Activated naive CD4-positive, alpha-beta T cell treated with anti-CD3 and anti-CD28 coated beads, Interleukin-2, amount 10 ng/mL, durations not matched to agents 7 days and 5 days (primary cell): ENCODE measurements at regions not wholly inside any gene's neighbourhood (a gene's known extent, or its start where the extent isn't known, plus 50 kb on each side); places are given as distances from the start of the nearest gene placed in this dataset.
"Not testable (repeated sequence)": the region's sequence is repeated elsewhere in the genome, so short reads cannot be mapped to it uniquely, and the experiment has no call there.

Source experiments
- CTCF ChIA-PET: fragments of 350-600 bp; sonication (Branson Sonifier 250); formaldehyde crosslinking; loops from one replicate; lab custom pipeline; 2021; ENCODE audit warnings: antibody characterized with exemption; lab: Charles Lee
- DNase-seq: peaks from one replicate; pipeline ENCODE4 v3.0.0-alpha.2; 2020
- H3K27ac Mint-ChIP-seq: one replicate; pipeline ENCODE4 v1.8.0; 2021; ENCODE audit warnings: mild to moderate bottlenecking, moderate library complexity, mixed read lengths
- H3K27me3 Mint-ChIP-seq: one replicate; pipeline ENCODE4 v1.8.0; 2021; ENCODE audit warnings: mild to moderate bottlenecking, mixed read lengths
- H3K36me3 Mint-ChIP-seq: one replicate; pipeline ENCODE4 v1.8.0; 2021; ENCODE audit warnings: mixed read lengths
- H3K4me1 Mint-ChIP-seq: one replicate; pipeline ENCODE4 v1.8.0; 2021; ENCODE audit warnings: mixed read lengths
- H3K4me3 Mint-ChIP-seq: one replicate; pipeline ENCODE4 v1.8.0; 2021; ENCODE audit warnings: mild to moderate bottlenecking, moderate library complexity, mixed read lengths
- H3K9me3 Mint-ChIP-seq: one replicate; pipeline ENCODE4 v1.8.0; 2021; ENCODE audit warnings: mixed read lengths

DNA sequence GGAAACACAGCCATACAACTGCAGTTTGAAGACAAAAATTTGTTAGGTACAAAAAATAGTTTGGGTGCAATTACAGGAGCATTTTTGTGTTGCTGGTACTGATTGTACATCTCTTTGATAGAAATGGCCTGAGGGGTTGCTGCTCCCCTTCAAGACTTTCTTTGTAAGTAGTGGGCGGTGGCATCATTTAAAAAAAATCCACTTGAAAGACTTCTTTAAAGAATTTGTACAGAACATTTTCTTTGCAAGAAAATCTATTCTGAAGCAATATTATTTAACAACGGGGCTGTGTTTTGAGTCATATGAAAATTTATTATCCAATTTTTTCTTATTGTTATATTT lies 144.1 kb upstream of the CAV2 start:
- Mint-ChIP-seq H3K27ac (no peak overlapping the region), H3K4me1 (no peaks in the 10 kb centered on the region), H3K36me3 (no peaks in the 10 kb centered on the region), H3K4me3 (no peak overlapping the region), H3K9me3 (no peaks in the 10 kb centered on the region), H3K27me3 (peaks cover 16% of the 10 kb centered on the region)
- DNase-seq: no peak
- CTCF ChIA-PET: no interaction called here

DNA sequence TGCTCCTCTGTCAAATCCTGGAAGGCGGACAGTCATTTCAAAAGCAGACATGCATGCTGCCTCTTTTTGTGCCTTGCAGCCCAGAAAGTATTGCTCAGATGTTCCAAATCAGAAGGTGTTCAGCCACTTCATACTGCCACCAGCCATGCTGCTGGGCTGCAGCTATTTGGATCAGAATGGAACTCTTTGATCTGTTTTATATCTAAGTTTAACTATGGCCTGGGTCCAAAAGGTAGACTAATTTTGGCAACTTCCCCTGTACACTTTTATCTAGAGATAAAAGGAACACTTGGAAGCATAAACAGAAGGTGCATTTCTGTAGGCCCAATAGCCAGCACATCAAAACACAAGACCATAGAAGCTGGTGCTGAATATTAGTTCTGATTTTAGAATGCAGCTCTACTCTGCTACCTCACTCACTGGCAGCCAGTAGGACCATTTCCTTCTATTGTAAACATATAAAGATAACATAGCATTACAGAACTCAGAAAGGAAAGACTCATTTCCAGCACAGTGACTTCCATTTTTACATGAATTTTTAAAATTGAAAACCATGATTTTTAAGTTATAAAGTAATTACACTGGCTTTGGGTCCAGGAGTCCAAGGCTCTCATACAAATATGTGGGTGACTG lies 143.1 kb upstream of the CAV2 start:
- H3K9me3 Mint-ChIP-seq: no peaks in the 10 kb centered on the region
- no peaks in the 10 kb centered on the region for H3K4me1 Mint-ChIP-seq
- DNase-seq: no peak
- H3K36me3 Mint-ChIP-seq: no peaks in the 10 kb centered on the region
- H3K27ac Mint-ChIP-seq: no peak overlapping the region
- CTCF ChIA-PET: no interaction called here
- peaks cover 16% of the 10 kb centered on the region for H3K27me3 Mint-ChIP-seq
- H3K4me3 Mint-ChIP-seq: no peak overlapping the region

DNA sequence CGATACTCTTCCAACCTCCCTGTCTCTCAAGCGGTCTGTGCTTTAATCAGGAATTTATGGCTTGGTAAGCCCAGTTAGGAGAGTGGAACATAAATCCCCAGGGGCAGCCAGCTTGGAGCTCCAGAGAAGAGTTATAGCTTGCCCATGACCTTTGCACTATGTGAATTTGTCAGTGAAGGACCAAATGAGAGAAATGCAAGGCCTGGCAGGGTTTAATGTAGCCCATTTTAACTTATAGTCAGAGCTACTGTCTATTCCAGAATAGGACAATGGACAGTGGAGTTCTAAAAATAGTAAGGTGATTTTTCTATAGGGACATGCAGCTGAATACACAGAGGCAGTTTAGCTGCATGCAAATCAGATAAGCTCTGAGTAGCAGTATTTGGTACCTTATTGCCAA lies 142.6 kb upstream of the CAV2 start:
- Mint-ChIP-seq H3K4me3 (no peak overlapping the region), H3K27ac (no peak overlapping the region), H3K27me3 (peaks cover 16% of the 10 kb centered on the region), H3K4me1 (no peaks in the 10 kb centered on the region), H3K9me3 (no peaks in the 10 kb centered on the region), H3K36me3 (no peaks in the 10 kb centered on the region)
- no peak for DNase-seq
- CTCF ChIA-PET: no interaction called here

DNA sequence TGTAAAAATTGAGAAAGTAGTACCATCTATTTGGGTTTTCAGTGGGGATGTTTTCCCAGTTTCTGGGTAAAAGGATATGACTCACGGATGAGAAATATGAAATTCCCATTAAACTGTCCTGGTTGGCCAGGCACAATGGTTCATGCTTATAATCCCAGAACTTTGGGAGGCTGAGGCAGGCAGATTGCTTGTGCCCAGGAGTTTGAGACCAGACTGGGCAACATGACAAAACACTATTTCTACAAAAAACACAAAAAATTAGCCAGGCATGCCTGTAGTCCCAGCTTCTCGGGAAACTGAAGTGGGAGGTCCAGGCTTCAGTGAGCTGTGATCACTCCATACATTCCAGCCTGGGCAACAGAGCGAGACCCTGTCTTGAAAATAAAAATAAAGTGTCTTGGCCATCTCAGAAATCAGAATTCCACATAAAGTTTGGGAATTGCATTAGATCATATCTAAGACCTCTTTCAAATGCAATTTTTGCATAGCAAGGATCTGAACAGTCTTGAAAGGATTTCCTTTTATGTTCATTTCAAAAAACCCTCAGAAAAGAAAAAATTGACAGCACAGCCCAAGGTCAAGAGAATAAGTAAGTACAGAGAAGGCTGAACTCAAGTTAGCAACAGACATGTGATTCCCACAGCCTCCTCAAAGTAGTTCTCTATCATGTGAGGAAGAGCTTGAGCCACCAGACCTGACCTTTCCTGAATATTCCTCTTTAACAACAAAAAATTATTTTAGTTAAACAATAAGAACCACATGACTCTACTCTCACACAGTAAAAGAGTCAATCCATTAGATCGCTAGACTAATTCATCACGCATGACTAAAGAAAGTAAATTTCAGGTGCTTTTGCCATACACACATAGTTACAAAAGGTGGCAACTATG lies 141.5 kb upstream of the CAV2 start:
- H3K36me3 Mint-ChIP-seq: no peaks in the 10 kb centered on the region
- H3K4me1 Mint-ChIP-seq: no peaks in the 10 kb centered on the region
- H3K4me3 Mint-ChIP-seq: no peak overlapping the region
- CTCF ChIA-PET: no interaction called here
- H3K27me3 Mint-ChIP-seq: peaks cover 16% of the 10 kb centered on the region
- H3K27ac Mint-ChIP-seq: no peak overlapping the region
- no peaks in the 10 kb centered on the region for H3K9me3 Mint-ChIP-seq
- DNase-seq: no peak

DNA sequence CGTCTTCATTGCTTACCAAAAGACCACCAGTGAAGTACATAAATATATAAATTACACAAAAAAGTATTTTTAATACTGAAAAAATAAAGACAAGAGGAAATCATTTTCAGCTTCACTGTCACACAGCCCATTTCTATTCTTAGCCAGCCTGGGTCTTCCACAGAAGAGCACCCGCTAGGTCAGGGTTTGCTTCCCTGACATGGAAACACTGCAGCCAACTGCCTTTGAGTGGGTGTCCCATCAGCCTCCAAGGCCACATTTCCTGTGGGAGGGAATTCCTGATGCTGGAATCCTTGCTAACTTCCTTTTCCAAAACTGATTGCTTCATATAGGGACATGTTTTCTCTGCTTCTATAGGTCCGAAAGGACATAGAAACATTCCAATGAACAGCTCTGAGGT lies 137.8 kb upstream of the CAV2 start:
- no peak for DNase-seq
- H3K27ac Mint-ChIP-seq: no peak overlapping the region
- no peaks in the 10 kb centered on the region for H3K9me3 Mint-ChIP-seq
- CTCF ChIA-PET: no interaction called here
- no peak overlapping the region for H3K4me3 Mint-ChIP-seq
- H3K27me3 Mint-ChIP-seq: no peaks in the 10 kb centered on the region
- H3K36me3 Mint-ChIP-seq: no peaks in the 10 kb centered on the region
- H3K4me1 Mint-ChIP-seq: no peaks in the 10 kb centered on the region

DNA sequence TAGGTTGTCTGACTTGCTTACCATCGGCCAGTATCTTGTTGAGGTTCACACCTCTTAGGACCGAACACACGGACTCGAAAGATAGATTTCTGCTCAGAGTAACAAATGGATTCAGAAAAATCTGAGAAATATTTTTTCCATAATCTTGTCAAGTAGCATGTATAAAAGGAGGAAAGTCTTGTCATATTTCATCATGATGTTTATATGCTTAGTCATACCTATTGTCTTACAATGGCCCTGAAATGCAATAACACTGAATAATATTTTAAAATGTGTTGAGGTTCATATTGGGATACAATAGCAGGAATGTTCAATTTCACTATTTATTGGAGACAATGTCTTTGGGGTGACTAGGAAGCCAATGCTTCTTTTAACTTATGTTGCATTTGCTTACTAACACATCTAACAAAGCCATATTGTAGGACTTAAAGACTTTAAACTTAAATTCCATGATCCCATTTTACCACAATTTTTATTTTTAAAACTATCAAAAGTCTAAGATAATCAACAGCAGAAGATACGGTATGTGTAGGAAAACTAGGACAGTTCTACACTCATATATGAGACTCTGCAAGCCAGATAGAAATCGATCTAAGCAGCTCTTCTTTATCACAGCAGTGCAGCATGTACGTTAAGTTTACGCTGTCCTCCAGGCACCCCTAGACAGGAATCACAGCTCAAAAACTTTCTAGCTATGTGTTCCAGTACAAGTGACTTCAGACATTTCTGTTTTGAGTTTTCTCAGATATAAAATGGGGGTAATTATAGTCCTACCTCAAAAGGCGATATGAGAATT lies 135.7 kb upstream of the CAV2 start:
- CTCF ChIA-PET: no interaction called here
- no peak overlapping the region for H3K4me3 Mint-ChIP-seq
- no peak overlapping the region for H3K27ac Mint-ChIP-seq
- no peaks in the 10 kb centered on the region for H3K9me3 Mint-ChIP-seq
- no peak for DNase-seq
- H3K27me3 Mint-ChIP-seq: no peaks in the 10 kb centered on the region
- H3K4me1 Mint-ChIP-seq: no peaks in the 10 kb centered on the region
- no peaks in the 10 kb centered on the region for H3K36me3 Mint-ChIP-seq

DNA sequence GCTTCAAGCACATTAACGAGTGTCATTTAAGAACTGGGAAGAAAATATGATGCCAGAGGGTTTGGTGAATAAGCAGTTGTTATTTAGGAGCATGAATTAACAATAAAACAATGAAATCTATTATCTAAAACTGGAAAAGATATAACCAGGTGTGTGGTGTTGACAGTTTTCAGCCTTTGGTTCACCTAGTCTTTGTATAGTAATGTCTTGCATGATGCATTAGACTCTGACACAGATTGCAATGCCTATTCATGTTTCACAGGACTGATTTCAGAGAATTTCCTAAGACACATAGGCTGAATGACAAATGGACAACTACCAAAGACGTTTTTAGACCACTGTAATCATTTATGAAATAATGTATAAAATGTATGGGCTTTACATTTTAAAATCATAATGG lies 135.1 kb upstream of the CAV2 start:
- no peaks in the 10 kb centered on the region for H3K9me3 Mint-ChIP-seq
- CTCF ChIA-PET: no interaction called here
- no peak for DNase-seq
- H3K4me3 Mint-ChIP-seq: no peak overlapping the region
- H3K27ac Mint-ChIP-seq: no peak overlapping the region
- H3K4me1 Mint-ChIP-seq: no peaks in the 10 kb centered on the region
- no peaks in the 10 kb centered on the region for H3K27me3 Mint-ChIP-seq
- no peaks in the 10 kb centered on the region for H3K36me3 Mint-ChIP-seq

DNA sequence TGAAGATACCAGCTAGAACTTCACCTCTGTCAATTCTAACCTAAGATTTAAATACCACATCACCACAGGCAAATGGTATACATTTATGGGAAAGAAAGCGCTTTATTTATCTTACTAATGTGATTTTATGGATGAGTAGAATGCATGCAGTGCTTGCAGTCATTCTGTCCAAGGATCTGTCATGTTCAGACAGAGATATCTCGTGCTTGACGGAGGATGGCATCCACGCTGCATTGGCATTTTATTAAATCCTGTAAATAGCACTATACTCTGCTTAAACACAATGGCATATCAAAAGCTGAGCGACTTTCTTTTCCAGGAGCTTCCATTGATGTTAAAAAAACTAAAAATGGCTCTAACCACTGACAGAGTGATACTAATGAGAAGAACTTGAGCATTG lies 133.7 kb upstream of the CAV2 start:
- no peak overlapping the region for H3K4me3 Mint-ChIP-seq
- CTCF ChIA-PET: no interaction called here
- no peak for DNase-seq

DNA sequence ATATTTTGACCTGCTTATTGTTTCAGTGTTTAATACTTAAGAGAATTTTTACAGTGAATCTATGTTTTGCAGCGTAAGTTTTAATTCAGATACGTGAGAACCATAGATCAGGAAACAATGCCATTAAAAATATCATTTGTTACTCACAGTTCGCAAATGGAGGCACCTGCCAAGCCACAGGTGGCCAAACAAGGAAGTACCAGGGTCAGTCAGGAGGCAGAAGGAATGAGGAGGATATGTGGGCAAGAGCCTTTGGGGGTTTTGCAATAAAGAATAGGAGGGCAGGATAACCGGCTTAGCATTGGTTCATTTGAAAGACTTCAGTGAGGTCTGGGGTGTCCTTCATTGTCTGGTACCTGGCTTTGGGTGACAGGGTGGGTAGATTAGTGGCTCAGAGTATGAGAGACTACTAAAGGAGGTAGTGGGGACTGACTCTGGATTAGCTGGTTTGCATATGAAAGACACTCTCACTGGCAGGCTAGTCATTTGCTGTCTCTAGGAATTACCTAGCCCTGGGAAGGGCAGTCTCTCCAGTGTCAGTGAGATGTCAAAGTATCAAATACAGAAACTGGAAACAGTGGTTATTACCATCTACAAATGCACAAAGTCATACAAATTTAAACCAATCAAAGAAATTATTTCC lies 132.2 kb upstream of the CAV2 start:
- CTCF ChIA-PET: no interaction called here
- Mint-ChIP-seq H3K27ac (no peak overlapping the region), H3K9me3 (no peaks in the 10 kb centered on the region), H3K4me3 (no peak overlapping the region), H3K36me3 (no peaks in the 10 kb centered on the region), H3K27me3 (peaks cover 4% of the 10 kb centered on the region), H3K4me1 (no peaks in the 10 kb centered on the region)
- DNase-seq: no peak

More for the DNA sequence above, 133.7 kb upstream of the CAV2 start:
- no peaks in the 10 kb centered on the region for H3K27me3 Mint-ChIP-seq
- no peak overlapping the region for H3K27ac Mint-ChIP-seq
- no peaks in the 10 kb centered on the region for H3K4me1 Mint-ChIP-seq
- no peaks in the 10 kb centered on the region for H3K36me3 Mint-ChIP-seq
- H3K9me3 Mint-ChIP-seq: no peaks in the 10 kb centered on the region

DNA sequence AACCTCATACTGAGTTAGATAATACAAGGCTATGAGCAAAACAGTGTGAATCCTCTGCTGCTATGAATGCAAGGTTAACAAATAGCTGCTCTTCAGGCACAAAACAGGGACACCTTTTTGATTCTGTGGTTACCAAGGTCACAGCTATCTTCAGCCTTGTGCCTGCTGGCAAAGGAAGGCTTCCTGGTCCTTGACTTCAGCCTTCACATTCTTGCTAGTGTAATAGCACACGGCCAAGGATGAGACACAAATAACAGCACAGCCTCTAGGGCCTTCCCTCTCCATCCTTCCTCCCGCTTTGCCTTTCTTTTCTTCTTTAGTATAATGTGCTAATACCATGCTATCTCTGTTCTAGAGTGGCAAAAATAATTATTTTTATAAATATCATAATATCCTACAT lies 130.6 kb upstream of the CAV2 start:
- CTCF ChIA-PET: no interaction called here
- H3K4me3 Mint-ChIP-seq: no peak overlapping the region
- H3K27me3 Mint-ChIP-seq: peaks cover 4% of the 10 kb centered on the region
- DNase-seq: no peak
- H3K4me1 Mint-ChIP-seq: no peaks in the 10 kb centered on the region
- H3K36me3 Mint-ChIP-seq: no peaks in the 10 kb centered on the region
- H3K9me3 Mint-ChIP-seq: peaks cover 4% of the 10 kb centered on the region
- H3K27ac Mint-ChIP-seq: no peak overlapping the region

DNA sequence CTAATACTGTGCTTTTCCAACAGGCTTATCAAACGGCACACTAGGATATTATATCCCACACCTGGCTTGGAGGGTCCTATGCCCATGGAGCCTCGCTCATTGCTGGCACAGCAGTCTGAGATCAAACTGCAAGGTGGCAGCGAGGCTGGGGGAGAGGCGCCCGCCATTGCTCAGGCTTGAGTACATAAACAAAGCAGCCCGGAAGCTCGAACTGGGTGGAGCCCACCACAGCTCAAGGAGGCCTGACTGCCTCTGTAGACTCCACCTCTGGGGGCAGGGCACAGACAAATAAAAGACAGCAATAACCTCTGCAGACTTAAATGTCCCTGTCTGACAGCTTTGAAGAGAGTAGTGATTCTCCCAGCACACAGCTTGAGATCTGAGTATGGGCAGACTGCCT lies 128.0 kb upstream of the CAV2 start:
- H3K4me1 Mint-ChIP-seq, H3K27ac Mint-ChIP-seq, H3K36me3 Mint-ChIP-seq, DNase-seq, H3K4me3 Mint-ChIP-seq, H3K27me3 Mint-ChIP-seq, H3K9me3 Mint-ChIP-seq: not testable (repeated sequence)
- CTCF ChIA-PET: interaction anchor here (1.3 kb wide), 1 partner anchor 112 kb away, joined by 3 read pairs; no protein-coding TSS in a partner anchor

DNA sequence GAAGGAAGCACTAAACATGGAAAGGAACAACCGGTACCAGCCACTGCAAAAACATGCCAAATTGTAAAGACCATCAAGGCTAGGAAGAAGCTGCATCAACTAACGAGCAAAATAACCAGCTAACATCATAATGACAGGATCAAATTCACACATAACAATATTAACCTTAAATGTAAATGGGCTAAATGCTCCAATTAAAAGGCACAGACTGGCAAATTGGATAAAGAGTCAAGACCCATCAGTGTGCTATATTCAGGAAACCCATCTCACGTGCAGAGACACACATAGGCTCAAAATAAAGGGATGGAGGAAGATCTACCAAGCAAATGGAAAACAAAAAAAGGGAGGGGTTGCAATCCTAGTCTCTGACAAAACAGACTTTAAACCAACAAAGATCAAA lies 126.3 kb upstream of the CAV2 start:
- H3K27me3 Mint-ChIP-seq, H3K4me1 Mint-ChIP-seq, H3K36me3 Mint-ChIP-seq, H3K9me3 Mint-ChIP-seq, H3K4me3 Mint-ChIP-seq, H3K27ac Mint-ChIP-seq, CTCF ChIA-PET, DNase-seq: not testable (repeated sequence)

DNA sequence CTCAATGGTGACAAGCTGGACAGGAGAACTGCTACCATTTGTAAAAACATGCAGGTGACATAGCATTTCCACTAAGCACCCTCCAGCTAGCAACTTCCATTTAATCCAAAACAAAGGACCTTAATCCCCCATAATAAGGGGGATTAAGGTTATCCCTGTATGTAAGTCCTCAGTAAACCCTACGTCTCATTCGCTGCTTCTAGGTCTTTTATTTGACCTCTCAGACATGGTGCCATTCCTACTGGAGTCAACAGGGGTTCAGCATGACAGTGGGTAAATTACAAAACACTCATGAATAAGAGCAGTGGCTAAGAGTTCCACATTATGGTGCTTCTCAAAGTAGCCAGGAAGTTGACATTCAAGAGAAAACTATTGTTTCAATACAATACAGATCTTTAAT lies 121.8 kb upstream of the CAV2 start:
- H3K9me3 Mint-ChIP-seq: peaks cover 4% of the 10 kb centered on the region
- H3K4me1 Mint-ChIP-seq: no peaks in the 10 kb centered on the region
- DNase-seq: no peak
- no peaks in the 10 kb centered on the region for H3K36me3 Mint-ChIP-seq
- H3K27me3 Mint-ChIP-seq: no peaks in the 10 kb centered on the region
- CTCF ChIA-PET: no interaction called here
- no peak overlapping the region for H3K27ac Mint-ChIP-seq
- H3K4me3 Mint-ChIP-seq: no peak overlapping the region

DNA sequence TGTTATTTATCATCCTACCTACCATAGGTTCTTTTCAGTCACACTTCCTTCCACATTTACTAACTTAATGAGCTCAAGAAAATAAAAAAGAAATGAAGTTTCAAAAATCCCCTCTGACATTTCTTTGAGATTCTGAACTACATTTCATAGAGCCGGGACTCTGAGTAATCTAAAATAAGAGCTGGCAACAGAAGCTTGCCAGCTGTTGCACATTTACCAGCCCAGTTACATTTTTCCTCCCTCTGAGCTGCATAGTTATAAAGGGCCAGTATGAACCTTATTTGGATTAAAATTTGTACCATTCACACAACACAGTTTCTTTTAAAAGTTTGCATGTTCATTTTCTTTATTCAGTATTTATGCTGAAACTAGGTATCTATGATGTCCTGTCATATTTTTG lies 119.5 kb upstream of the CAV2 start:
- no peaks in the 10 kb centered on the region for H3K4me1 Mint-ChIP-seq
- H3K36me3 Mint-ChIP-seq: no peaks in the 10 kb centered on the region
- H3K27me3 Mint-ChIP-seq: no peaks in the 10 kb centered on the region
- no peaks in the 10 kb centered on the region for H3K9me3 Mint-ChIP-seq
- no peak overlapping the region for H3K4me3 Mint-ChIP-seq
- DNase-seq: no peak
- no peak overlapping the region for H3K27ac Mint-ChIP-seq
- CTCF ChIA-PET: no interaction called here
